ENCODE measurements at regions not wholly inside any gene's neighbourhood (a gene's known extent, or its start where the extent isn't known, plus 50 kb on each side); places are given as distances from the start of the nearest gene placed in this dataset.

- no peak for TF ChIP-seq EZH2 (IDR thresholded peaks at IDR 0.05; ENCODE audit: insufficient read depth, poor library complexity, severe bottlenecking)
- no peak for TF ChIP-seq EZH2phosphoT487 (IDR thresholded peaks at IDR 0.05; ENCODE audit: insufficient read depth, low read depth)
These were observed 57.0 kb upstream of the MTPN start for GRCh38 chr7:136034132-136034531.

Data from GM23248 (cell line).